ENCODE measurements at regions not wholly inside any gene's neighbourhood (a gene's known extent, or its start where the extent isn't known, plus 50 kb on each side); places are given as distances from the start of the nearest gene placed in this dataset.
"Not testable (repeated sequence)": the region's sequence is repeated elsewhere in the genome, so short reads cannot be mapped to it uniquely, and the experiment has no call there.

DNA sequence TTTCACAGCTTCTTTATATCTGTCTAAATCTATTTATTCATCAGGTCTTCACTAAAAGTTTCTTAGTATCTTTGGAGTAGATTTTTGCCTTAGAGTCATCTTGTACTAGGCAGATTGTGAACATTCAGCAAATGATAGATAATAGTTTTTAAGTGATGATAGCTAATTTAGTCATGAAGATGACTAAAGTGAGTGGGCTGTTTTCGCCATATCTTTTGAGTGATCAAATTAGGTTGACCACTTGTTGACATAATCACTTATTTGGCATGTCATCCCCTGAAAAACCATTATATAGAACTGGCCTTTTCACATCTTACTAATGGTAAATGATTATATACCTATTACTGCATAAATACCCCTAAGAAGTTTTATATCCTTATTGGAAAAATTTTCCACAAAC lies 999.2 kb downstream of the PCDH17 start:
- DNase-seq = no peak

DNA sequence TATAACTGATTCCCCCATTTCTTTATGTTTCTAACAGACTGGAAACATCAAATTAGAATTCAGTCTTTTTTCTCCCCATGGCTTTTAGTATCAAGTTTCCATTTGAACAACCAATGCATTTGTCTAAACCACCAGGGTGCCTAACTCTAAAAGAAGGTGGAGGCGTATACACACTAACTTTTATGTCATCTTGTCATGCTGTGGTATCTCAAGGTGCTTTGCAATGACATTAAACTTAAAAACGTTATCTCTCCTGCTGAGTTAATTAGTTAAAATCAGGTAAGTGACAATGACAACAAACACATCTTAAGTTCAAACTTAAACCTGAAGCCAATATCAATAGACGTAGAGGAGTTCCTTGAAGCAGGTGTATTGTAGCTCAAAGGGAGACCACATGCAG lies 1001.7 kb downstream of the PCDH17 start:
- DNase-seq = no peak

DNA sequence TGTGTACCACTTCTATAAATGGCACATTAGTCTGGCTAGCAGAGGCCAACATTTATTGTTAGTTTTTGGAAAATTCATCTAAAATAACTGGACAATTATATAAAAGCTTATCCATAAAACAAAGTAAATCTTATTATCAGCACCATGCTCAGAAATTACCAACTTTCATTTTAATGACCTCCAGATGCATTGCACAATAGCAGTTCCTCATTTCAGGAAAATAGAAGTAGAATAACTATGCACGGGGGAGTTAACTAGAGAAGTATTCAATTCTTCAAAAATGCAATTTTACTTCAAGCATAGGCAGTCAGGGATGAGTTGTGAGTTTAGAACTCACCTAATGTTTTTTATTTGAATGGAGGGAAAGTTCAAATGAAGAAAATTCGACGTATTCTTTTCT lies 1023.5 kb downstream of the PCDH17 start:
- DNase-seq = no peak

DNA sequence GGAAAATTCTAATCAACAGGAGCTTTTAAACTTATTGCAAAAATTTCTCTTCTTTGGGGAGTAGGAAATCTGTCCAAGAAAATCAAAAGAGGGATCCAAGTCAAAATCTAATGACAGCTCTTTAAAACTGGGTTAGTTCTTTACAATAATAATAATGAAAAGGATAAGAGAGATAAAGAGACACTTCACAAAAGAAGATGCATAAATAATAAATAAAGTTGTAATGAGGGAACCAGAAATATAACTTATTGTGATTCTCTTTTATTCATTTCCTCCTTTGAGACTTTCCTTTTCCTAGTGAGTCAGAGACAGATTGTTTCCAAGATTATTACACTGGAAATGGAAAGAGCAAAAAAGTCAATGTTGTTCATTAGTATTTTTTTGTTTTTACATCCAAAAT lies 1029.3 kb downstream of the PCDH17 start:
- DNase-seq = no peak

DNA sequence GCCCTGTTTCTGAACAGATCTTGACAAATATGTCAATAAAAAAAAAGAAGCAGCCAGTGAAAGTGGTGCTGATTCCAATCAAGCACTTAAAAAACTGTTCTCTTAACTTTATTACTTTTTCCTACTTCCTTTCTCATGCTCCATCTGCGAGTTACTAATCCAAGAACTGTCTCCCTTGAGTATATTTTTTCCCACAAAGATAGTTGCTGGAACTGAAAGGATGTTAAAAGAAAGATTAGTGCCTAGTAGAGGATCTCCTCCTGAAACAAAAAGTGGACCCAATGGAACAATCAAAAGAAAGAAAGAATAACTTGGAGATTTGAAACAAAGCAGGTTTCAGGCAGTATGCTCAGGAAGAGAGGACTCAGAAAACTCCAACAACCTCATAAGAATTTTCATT lies 1034.8 kb downstream of the PCDH17 start:
- DNase-seq = no peak

DNA sequence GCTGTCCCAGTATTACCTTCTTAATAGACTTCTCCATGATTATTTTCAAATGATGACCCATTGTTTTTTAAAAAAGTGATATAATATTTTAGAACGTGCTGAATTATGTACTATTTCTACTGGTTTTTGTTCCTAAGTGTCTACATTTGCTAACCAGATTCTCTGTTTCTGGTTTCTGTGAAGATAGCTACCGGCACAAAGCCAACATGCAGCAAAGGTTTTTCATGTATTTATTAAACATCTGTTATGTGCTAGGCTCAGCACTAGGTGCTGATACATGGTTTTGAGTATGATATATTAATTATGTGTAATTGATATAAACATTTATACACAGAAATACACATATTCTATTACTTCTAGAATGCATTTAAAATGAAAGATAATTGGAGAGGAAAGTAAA lies 1035.6 kb downstream of the PCDH17 start:
- no peak for DNase-seq

DNA sequence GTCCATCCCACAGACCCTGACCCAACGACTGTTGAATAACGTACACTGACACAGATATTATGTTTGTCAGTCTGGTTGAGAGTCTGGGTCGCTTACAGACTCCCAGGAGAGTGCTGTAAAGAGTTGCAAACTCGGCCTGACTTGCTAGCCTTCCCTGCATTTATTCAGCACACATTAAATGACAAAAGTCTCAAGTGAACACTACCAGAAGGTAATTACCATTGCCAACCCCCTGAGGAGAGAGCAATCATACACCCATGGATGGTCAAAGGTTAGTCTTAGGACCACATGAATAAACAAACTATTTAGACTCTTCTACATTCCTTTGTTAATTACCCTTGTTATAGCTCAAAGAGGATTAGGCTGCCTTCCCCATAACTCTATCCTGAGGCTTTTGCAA lies 1048.6 kb downstream of the PCDH17 start:
- DNase-seq = no peak

DNA sequence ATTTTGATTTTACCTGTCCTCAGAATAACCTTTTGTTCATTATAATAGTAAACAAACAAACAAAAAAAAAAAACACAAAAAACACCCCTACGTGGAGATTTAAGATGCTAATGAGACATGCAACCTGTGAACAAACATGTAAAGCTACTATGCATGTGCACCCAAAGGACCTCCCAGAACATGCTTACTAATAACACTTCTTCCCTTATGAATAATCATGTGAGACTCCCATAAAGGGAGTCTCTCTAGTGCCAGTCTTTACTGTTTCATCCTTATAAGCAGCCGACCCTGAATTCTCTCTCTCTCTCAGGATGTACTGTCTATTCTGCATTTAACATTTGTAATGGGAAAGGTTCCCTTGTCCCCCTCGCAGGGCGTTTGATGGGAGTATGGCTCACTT lies 1051.1 kb downstream of the PCDH17 start:
- DNase-seq = no peak

DNA sequence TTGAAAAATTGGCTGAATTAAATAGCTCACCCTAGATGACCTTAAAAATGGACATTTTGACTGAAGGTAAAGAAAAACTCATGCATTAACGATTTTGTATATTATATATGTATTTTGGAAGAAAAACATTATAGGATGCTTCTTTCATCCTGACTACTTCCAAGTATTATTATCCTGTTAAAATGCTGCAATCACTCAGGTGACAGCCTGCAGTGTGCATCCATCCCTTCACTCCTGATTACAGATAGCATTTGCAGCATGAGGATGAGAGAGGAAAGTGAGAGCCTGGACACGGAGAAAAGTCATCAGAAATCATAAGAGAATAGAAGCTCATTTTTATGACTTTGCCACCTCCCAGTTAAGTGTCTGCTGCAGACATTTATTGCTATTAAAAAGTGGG lies 1055.6 kb downstream of the PCDH17 start:
- DNase-seq = no peak

DNA sequence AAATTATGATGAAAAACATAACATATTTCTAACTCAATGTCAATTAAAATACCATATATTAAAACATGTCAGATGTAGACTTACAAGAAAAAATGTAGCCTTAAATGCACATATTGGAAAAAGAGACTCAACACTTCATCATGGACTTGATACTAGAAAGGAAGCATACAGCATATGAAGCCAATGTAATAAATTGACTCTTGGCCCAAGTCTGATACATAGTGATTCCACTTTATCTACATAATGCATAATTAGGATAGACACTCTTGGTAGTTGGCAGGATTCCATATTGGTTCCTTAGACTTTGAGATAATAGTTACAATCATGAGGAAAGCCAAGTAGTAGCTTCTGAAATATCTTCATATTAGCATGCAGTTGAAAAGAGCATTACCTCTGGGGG lies 1067.0 kb downstream of the PCDH17 start:
- DNase-seq = no peak

DNA sequence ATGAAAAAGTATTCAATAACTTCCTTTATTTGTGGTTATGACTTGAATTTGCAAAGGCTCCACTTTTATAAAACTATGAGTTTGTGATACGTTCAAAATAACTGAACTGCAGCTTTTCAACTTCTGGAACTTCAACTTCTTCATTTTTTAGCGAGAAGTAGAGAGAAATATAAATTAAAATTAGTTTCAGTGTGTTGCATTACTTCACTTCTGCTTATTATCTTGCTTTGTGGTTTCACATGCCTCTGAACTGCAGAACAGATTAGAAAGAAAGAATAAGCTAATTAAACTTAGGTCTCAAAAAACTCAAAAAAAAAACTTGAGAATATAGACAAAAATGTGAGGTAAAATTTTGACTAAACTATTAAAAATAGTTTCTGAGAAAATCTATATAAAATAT lies 1073.4 kb downstream of the PCDH17 start:
- DNase-seq = no peak

DNA sequence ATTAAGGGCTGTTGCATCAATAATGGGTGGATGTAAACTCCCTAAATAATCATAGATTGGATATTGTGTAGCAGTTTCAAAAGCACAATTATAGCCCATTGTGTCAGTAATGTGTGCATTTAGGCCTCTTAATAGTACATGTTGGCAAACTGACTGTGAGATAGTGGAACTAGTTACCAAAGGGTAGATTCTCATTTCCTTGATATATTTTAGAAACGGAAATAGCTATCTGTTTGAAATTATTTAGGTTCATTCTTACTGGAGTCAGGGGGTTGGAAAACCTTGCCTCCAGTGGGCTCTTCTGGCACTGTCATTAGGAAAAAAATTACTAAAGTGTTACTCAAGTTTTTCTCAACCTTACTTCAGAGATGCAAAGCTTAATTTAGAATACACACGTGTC lies 1074.9 kb downstream of the PCDH17 start:
- DNase-seq = no peak

DNA sequence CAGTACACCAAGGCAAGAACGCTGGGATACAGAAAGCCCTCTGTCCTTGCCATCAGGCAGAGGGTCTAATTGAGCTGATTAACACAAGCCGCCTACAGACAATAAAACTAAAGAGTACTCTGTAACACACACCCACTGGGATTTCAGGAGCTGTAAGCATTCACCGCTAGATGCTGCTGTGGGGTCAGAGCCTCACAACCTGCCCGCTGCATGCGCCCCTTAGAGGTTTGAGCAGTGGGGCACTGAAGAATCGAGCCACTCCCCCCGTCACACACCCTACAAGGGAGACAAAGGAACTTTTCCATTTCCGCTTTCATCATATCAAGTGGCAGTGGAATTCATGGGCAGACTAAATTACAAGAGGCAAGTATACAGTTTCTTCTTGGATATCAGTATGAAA lies 1080.6 kb downstream of the PCDH17 start:
- no peak for DNase-seq

DNA sequence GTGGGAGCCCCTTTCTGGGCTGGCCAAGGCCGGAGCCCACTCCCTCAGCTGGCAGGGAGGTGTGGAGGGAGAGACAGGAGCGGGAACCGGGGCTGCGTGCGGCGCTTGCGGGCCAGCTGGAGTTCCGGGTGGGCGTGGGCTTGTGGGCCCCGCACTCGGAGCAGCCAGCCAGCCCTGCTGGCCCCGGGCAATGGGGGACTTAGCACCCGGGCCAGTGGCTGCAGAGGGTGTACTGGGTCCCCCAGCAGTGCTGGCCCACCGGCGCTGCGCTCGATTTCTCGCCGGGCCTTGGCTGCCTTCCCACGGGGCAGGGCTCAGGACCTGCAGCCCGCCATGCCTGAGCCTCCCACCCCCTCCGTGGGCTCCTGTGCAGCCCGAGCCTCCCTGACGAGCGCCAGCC lies 1082.5 kb downstream of the PCDH17 start:
- not testable (repeated sequence) for DNase-seq

DNA sequence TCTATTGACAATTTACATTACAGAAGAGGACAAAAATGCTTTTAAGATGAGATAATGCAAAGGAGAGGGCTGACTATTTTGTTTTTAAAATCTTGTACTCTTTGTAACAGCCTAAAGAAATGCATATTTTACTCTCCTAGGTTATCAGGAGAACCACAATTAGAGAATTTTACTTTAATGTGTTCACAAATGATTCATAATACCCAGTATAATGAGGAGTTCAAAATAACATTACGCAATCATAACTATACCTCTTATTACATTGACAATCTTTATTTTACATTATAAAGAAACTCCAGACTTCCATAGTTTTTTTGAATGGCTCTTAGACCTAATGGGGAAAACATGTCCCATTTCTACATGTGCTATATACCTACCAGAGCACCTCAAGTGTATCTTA lies 1089.7 kb downstream of the PCDH17 start:
- no peak for DNase-seq

DNA sequence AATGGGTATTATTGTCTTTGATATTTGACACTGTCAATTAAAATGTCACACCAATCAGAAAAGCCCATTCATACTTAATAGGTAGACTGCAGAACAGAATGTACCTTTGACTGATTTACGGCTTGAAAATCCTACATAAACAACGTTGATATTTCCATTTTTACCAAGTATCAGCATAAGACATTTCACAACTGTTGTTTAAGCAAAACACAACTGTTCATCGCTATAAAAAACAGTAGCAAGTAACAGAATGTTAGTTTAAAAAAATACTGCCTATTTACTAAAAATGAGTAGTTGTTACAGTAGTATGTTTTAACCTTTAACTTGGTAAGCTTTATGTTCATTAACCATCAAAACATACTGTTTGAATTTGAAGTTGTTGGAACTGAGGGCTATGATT lies 1096.6 kb downstream of the PCDH17 start:
- no peak for DNase-seq

DNA sequence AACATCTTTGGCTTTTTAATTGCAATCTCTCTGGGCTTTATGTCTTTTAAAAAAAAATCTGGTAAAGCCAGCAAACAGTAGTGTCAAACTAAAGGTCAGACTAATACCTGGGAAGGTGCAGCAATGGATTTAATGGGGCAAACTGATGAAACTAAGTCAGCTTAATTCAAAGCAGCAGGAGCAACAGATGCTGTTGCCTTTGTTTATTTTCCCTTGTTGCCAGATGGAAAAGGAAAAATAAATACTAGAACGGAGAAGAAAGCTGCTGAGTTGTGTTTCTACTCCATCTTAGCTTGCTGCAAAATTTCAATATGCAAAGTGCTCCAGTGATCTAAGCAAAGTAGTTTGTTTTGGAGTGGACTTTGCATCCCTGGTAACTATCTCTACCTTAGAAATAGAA lies 1097.8 kb downstream of the PCDH17 start:
- no peak for DNase-seq

DNA sequence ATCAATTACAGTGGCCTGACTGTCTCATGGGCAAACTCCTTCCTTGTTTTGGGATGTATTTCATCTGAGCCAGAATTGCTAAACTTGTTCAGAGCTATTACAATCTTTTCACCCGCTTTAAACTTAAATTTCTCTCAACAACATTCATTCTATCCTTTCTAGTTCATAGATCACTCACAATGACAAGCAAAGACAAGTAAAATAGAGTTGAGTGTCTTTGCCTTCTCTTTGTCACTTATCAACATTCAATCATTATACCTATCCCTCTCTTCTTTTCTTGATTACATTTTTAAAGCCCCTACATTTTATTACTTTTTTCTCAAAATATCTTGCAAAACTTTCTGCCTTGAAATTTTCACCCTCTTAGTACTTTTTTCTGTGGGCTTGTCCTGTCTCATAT lies 1113.1 kb downstream of the PCDH17 start:
- DNase-seq = no peak

DNA sequence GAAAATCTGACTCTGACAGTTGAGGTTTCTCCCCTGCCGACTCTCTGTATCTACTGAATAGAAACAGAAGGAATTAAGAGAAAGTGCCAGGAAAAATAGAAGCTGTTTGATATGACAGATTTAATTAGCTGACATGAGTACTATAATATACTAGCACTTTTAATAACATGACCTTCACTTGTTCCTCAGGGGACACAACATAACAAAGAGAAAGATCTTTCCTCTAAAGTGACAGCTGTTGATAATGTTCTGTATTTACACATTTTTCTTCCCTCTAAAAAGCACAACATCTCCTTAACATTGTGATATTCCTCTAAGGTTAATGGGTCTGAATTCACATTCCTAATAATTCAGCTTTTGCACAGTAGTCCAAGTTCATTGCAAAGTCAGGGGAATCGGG lies 1136.0 kb downstream of the PCDH17 start:
- no peak for DNase-seq

DNA sequence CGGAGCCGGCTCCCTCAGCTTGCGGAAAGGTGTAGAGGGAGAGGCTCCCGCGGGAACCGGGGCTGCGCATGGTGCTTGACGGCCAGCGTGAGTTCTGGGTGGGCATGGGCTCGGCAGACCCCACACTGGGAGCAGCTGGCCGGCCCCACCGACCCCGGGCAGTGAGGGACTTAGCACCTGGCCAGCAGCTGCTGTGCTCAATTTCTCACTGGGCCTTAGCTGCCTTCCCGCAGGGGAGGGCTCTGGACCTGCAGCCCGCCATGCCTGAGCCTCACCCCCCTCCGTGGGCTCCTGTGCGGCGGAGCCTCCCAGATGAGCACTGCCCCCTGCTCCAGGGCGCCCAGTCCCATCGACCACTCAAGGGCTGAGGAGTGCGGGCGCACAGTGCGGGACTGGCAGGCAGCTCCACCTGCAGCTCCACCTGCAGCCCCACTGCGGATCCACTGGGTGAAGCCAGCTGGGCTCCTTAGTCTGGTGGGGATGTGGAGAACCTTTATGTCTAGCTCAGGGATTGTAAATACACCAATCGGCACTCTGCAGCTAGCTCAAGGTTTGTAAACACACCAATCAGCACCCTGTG lies 1141.8 kb downstream of the PCDH17 start:
- no peak for DNase-seq

DNA sequence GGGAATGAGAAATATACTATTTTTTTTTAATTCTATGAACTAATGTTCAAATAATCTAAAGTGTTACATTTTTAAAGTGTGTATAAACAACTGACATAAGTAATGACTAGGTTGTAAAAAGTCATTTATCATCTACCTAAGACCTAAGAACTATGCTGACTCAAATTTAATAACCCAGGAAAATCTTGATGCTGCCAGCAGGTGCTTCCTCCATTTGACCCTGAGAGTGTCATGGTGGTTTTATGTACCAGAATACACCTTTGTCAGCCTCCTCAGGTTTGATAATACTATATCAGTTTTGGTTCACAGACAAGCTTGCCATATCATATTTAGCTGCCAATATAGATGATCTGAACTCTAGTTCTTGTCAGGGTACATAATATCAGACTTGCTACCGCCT lies 1151.2 kb downstream of the PCDH17 start:
- DNase-seq = no peak

DNA sequence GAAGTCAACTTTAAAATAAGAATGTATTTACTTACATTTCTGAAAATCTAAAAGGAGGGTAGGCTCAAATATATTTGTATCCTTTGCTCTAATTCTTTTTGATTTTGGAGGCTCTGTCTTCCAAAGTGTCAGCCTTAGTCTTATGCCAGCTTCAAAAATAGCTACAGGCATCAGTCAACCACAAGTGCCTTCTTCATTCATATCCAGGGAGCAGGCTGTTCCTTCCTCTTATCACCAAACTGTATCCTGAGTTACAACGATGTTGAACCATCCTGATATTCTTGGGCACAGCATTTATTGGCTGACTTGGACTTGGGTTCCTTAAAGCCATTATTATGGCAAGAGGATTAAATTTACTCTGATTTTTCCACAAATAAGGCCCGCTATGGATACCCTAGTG lies 1161.3 kb downstream of the PCDH17 start:
- DNase-seq = no peak

DNA sequence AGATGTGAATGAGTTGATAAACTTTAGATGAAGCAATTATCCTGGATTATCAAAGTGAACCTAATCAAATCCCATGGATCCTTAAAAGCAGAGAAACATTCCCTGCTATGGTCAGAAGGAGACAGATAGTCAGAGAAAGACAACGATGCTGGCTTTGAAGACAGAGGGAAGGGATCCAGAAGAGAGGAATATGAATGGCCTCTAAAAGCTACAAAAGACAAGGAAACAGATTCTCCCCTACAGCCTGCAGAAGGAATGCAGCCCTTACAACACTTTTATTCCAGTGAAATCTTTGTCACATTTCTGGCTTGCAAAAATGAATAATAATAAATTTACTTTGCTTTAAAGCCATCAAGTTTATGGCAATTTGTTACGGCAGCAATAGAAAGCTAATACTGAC lies 1164.2 kb downstream of the PCDH17 start:
- DNase-seq = no peak

DNA sequence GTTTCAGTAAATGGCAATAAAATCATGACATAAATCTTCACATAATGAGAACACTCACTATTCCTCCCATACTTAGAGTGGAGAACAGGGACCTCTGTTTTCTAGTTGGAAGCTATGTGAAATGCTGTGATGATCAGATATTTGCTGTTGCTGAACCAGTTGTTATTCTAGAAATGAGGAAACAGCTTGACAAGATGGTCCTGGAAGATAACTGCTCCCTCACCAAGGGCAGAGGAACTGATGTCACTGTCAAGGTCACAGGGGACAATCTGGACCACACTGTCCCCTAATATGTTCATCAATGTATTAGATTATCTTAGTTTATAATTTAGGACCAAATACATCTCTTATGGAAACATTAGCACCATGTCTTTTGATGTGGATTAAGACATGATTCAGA lies 1173.3 kb downstream of the PCDH17 start:
- no peak for DNase-seq

DNA sequence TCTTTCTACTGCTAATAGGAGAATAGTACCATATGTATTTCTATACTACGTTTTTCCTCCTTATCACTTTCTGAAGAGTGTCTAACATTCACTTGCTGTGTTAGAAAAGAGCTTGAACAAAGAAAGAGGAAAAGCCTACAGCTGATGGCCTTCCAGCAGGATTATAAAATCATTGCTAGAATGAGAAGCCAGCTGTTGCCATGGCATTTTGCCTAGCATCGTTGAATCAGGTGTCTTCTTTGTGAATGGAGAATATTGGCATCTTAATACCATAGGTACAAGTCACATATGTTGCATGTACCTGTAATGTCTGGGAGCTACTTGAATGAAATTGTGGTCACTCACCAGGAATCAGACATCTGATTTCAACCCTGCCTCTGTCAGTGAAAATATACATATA lies 1174.9 kb downstream of the PCDH17 start:
- DNase-seq = no peak

DNA sequence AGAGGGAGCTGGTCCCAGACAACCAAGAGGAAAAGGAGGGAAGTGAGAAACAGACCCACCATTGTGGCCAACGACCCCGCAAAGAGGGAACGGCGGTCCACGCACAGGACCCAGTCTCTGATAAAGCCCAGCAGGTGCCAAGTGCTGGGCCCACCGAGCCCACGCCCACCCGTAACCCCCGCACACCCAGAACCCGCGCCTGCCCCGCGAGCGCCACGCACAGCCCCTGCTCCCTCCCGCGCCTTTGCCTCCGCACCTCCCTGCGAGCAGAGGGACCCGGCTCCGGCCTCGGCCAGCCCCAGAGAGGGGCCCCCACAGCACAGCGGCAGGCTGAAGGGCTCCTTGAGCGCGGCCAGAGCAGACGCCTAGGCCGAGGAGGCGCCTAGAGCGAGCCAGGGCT lies 1192.2 kb downstream of the PCDH17 start:
- no peak for DNase-seq
